GM19328 (cell line): ENCODE measurements at regions not wholly inside any gene's neighbourhood (a gene's known extent, or its start where the extent isn't known, plus 50 kb on each side); places are given as distances from the start of the nearest gene placed in this dataset.

Experiments used
- ATAC-seq: cut with Tn5 transposase; IDR thresholded peaks from one replicate; pipeline ENCODE4 v1.9.1; 2021; ENCODE audit warnings: mild to moderate bottlenecking, moderate library complexity; ENCODE audit not compliant: unreplicated experiment

DNA sequence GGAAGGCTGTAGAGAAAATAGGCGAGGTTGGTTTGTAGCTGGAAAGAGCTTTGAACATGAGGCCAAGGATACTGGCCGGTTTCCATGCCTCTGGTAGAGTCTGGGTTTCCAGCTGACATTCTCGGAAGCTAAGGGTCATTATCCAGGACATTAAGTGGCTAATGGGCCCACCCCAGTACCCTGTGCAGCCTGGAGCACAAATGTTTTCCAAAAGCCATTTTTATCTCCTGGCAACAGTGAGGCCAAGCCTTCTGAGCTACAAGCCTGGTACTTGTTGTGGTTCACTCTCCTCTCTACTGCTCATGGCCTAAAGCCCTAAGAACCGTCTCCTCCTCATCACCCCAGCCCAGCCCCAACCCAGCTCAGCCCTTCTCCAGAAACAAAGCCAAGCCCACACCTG is 122.9 kb downstream of the DMRTA2 start:
- no peak for ATAC-seq

DNA sequence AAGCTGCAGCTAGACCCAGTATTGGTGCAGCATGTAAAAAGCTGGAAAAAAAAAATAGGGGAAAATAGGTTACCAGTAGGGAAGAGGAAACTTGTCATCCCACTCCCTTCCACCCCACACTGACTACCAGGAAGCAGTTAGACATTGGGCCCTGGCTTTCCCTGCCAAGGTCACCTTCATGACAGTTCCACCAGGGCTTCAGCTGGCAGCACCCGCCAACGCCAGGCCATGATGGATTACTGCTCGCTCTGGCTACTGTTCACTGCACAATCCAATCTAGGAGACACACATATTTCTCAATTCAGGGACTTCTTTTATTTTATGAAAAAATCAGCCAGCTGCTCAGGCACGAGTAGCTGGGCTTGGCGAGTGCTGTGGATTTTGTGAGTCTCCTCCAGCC is 127.7 kb downstream of the DMRTA2 start:
- ATAC-seq, result no peak

DNA sequence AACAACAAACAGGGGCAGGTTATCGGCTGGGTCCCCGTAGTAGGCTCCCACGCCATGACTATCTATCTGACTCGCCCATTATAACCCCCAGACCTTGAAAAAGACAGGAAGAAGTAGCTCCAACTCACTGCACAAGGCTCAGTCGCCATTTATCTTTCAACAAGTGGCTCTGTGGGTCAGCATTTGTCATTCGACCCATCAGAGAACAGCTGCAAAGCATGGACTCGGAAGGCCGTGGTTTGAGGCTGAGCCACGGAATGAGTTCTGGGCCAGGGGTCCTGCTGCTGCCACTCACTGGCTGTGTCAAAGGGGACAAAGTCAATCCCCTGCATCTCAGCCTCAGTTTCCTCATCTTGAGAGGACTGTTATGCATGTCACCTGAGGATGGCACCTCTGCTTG is 131.0 kb downstream of the DMRTA2 start:
- ATAC-seq, result no peak

DNA sequence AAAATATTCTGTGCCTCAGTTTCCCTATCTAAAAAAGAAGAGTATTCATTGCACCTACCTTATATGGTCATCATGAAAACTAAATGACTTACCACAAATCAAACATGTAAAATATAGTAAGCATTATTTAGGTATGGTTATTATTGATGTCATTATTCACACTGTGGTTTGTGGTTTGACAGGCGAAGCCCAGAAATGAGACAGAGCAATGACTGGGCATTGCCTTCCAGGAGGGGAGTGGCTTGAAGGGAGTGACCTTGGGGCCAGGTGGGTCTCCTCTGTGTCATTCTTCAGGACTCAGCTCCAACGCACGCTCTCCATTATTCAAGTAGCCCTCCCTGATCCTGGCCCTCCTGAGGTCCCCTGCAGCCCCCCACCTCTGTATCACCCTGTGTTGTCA is 133.7 kb downstream of the DMRTA2 start:
- ATAC-seq, result no peak

DNA sequence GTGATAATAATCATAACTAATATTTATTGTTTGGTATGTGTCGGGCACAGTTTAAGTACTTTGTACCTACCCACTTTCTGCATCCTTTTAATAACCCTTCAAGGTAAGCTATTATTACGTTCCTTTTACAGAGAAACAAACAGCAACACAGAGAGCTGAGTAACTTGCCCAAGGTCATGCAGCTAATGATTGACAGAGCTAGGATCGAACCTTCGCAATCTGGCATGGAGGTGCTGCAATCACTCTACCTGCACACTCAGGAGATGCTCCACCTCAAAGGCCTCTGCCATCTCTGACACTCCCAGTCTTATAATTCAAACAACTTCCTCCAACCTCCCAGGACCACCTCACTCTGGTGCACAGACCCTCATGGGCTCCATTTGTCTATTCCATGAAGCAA is 137.2 kb downstream of the DMRTA2 start:
- ATAC-seq, result no peak

DNA sequence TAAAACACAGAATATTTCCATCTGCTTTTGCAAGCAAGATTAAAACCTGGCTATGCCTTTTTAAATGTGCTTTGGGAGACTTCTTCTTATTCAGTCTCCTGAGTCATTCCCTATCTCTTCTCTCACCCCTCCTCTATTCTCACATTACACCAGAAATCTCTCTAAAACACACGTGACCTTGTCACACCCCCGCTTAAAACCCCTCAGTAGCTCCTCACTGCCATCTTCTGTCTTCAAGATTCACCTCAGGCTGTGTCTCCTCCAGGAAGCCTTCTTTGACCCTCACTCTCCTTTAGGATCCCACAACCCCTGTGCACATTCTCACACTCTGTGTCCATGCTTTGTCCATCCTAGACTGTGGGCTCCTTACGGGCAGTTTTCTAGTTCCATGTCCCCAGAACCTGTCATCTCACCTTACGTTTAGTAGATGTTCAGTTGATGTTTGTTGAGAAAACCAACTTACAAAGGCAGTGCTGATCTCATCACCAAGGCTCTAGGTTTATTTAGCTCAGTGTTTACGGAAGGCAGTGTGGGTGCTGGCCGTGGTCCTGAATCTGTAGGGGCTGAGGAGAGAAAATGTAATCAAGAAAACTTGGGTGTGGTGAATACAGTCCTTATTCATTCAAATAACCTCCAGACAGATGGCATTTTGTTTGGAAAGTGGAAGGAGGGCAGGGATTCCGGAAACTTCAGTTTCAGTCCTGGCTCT is 143.5 kb downstream of the DMRTA2 start:
- ATAC-seq, result no peak

DNA sequence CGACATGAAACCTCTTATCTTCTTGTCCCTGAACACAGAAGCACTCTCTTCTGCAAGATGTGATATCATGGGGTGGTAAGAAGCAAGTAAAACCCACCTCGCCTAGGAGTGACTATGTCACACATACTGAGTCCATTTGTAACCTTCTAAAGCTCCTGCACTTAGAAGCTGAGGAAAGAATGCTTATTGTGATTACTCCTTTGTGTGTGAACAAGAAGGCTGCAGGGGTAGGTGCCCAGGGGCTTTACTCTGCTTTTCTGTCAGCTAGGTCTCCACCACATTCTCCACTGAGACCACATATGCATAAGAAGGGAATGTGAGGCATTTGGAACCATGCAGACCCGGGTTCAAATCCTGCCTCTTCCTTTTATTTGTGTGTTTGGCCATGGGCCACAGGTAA is 144.3 kb downstream of the DMRTA2 start:
- no peak for ATAC-seq

DNA sequence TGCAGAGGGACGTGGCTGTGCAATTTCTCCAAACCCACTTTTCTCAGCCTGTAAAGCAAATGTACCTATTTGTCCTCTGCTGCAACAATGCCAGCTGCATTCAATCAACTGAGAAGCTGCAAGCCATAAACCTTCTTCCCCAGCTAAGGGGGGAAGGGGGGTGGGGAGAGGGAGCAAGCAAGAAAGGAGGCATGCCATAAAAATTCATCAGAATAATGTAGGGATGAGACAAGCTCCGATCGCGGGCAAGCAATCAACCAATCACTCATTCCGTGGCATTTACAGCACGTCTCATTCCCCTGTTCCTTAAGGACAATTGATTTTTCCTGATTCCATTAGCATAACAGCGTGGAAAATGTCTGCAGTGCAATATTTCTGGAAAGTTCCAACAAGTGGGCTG is 144.8 kb downstream of the DMRTA2 start:
- no peak for ATAC-seq

DNA sequence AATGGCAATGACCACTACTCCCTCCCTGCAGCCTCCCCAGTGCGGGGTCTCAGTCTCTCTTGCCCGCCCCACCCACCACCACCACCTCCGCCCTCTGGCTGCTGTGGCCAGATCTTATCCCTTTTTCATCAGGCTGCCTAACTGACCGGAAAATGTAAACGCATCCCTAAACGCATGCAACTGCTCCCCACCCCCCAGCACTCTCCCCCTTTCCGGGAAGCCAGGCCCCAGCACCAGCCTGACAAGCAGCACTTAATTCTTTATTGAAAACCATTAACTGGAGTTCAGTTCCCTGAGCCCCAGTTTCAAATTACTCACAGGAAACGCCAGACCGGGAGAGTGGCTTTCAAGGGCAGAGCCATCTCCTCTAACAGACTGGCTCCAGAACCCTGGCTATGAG is 147.7 kb downstream of the DMRTA2 start:
- no peak for ATAC-seq

DNA sequence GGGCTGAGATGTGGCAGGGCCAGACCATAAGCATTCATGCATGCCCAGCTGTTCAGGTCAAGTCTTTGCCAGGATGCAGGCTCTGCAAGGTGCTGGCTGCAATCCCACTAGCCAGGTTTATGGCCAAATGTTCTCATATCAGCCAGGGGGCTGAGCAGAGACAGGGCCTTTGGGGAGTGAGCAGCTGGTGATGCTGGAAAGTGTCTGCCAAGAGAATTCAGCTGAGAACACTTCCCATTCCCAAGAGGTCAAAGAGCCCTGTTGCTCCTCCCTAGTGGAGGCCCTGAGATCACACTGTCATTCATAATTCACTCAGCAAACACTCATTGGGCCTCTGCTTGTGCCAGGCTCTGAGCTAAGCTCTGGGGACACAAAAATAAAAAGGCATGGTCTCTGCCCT is 150.3 kb downstream of the DMRTA2 start:
- ATAC-seq, result no peak

DNA sequence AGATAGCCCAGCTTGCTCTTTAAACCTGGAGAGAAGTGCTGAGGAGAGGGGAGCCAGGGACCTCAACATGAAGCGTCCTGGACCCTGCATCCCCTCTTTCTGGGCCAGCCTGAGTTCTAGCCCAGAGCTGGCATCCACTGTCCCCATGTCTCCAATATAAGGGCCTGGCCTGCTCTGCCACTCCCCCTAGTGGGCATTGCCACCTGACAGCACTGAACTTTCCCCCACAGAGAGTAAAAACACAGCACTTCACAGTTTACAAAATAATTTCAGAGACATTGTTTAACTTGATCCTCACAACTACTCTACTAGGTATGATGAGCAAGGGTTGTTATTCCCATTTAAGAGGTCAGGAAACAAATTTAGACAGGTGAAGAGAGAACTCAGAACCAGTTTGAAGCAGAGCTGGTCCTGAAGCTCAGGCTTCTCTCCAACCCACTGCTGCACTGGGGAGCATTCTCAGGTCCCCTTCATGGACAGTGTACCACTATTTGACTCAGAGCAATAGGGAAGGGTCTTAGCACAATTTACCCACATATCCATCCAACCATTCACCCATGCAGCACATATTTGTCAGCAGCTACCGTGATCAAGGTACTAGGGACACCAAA is 151.2 kb downstream of the DMRTA2 start:
- ATAC-seq, result no peak

DNA sequence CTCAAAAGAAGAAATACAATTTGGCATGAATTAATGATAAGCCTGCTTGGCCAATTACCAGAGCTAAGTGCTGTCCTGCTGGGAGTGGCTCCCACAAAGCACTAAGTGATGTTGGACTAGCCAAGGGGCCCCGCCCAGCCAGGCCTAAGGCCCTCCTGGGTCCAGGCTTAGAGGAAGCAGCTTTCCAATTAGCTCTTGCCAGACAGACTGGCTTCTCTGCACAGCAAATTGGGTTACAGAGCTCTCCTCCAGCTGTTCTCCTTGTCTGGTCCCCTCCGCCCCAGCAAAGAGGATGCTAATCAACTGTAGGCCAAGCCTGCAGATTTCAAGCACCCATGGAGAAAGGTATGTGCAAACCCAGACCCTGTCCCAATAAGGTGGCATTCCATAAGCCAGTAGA is 151.9 kb downstream of the DMRTA2 start:
- ATAC-seq, result no peak

DNA sequence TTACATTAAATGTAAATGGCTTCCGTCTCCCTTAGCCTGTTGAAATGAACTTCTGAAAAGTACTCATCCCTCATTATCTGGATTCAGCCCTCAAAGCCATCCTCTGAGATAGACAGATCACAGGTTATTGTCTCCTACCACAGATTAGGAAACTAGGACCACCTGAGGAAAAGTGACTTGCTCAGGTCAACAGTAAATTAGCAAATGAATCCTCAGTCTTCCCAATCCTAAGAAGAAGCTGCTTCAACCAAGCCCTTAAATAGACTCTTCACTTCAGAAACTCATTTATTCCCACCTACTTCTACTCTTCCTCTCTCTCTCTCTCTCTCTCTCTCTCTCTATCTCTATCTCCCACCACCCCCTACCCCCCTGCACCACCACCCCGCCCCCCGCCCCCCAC is 152.3 kb downstream of the DMRTA2 start:
- ATAC-seq, result no peak

DNA sequence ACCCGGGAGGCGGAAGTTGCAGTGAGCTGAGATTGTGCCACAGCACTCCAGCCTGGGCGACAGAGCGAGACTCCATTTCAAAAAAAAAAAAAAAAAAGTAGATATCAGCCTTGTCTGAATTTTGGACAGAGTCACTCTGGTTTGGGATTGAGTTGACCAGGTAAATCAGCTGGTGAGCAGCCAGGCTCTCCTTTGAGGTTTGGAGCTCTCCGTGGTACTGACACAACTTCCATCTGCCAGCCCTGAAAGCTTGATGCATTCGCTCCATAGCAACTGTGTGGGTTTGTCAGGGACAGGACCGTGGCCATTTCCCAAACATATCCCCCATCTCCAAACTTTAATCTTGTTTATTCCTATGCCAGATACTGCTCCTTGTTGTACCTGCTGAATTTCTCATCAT is 155.2 kb downstream of the DMRTA2 start:
- no peak for ATAC-seq

DNA sequence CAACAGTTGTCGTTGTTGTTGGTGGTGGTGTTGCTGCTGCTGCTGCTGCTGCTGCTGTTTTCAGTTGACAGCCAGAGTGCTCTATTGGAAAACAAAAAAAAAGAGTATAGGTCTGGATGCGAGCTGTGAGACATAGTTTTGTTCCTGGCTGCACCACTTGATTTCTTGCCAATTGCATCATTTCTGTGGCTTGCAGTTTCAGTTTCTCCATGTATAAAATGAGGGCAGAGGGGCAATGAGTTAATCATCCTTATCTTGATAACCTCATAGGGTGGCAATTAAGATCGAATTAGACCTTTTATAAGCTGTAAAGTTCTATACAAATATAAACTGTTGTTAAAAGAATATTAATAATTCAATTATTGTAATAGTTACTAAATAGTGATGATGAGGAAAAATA is 156.7 kb downstream of the DMRTA2 start:
- ATAC-seq, result no peak

DNA sequence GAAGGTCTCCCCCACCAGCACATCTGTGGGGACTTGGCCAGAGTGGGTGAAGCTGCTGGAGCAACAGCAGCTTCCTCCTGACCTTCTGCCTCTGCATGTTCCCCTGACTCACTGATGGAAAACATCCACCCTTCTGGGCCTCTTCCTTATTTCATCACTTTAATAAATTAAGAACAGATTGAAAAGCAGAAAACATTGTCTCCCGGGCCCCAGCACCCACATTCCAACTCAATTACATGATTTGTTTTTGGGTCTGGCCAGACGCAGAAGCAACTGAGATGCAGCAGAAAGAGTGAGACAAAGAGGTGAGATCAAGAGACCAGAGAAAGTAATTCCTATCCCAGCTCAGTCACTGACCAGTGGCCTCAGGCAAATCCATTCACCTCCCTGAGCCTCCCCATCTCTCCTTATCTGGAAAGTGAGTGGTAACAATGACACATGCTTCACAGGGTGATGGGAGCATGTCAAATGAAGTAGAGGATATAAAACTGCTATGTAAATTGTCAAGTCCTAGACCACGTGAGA is 157.1 kb downstream of the ELAVL4 start:
- ATAC-seq, result no peak

DNA sequence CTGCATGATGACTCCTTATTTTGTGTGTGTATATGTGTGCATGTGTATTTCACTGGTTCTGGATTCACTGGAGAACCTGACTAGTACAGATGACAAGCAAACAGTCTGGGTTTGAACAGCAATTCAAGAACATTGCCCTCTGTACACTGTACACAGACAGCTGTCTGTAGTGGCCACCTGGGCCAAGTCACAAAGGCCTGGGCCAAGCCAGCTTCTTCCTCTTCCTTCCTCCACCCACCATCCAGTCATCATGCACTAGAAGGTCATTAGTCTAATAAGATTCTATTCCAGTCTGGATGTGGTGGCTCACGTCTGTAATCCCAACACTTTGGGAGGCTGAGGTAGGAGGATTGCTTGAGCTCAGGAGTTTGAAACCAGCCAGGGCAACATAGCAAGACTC is 155.9 kb downstream of the ELAVL4 start:
- no peak for ATAC-seq

DNA sequence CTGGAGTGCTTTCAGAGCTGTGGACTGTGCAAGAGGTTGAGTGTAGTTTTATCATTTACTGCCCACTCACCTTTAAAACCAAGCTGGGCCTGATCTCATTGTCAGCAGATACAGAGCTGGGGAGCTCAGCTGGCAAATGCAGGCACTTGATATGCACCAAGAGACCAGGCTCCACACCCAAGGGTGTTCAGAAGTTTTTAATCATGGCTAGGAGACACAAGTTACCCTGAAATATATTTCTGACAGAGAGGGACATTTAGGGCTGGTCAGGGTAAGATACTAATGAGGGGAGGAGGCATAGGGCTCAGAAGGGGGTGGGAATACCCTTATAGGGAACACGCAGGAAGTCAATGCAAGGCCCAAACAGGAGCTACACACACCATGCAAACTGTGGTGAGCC is 153.7 kb downstream of the ELAVL4 start:
- ATAC-seq, result no peak

DNA sequence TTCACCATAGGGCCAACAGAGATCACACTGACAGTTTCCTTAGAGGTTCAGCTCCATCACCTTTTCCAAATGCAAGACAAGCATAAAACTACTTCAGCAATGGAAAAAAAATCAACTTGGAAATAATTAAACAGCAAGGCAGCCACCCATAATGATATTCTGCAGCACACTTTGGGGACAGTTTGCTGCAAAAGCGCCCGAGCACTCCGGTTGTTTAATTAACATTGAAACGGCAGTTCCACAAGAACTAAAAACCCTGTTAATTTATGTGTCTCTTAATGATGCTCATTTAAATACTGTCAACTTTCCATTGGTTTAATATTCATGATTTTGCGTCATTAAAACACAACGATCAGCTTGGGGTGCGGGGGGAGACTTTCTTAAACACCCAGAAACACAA is 153.2 kb downstream of the ELAVL4 start:
- no peak for ATAC-seq

DNA sequence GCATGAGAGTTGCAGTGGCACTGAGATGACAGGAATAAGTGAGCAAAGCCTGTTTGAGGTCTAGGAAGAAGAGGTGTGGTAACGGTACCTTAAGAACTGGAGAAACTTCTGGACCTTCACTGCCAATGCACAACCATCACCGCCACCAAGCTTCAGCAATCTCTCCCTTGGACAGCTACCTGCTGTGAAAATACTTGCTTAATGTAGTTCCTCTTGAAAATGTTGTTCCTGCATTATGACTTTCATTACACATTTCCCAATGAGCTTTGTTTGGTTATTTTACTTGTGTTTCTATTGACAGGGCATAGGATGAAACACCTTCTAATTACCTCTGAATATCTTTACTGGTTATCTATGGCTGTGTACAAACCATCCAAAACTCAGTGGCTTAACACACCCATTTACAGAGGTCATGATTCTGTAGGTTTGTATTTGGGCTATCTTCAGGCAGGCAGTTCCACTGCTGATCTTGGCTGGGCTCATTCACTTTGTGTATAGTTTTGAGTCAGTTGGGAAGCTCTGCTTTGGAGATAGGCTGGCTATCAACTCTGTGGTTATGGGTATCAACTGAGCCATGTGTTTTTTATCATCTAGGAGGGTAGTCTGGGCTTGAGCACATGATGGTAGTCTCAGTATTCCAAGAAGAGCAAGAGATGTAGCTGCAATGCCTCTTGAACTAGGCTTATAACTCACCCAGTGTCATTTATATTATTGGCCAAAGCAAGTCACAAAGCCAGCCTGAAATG is 149.4 kb downstream of the ELAVL4 start:
- ATAC-seq, result no peak

DNA sequence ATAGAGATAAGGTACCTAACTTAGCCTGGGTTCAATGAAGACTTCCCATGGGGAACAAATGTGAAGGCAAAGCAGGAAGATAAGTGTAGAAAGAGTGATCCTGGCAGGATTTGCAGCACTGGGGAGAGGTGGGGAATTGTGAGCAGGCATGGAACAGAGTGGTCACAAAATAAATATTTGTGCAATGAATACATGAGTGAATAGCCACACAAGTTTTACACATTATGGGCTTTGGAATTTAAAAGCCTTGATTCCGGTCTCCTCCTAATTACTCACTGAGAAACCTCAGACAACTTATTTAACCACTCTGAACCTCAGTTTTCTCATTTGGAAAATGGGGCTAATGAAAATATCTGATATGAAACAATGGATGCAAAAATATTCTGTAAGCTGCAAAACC is 148.3 kb downstream of the ELAVL4 start:
- ATAC-seq, result no peak
